ENCODE measurements at regions not wholly inside any gene's neighbourhood (a gene's known extent, or its start where the extent isn't known, plus 50 kb on each side); places are given as distances from the start of the nearest gene placed in this dataset.

DNA sequence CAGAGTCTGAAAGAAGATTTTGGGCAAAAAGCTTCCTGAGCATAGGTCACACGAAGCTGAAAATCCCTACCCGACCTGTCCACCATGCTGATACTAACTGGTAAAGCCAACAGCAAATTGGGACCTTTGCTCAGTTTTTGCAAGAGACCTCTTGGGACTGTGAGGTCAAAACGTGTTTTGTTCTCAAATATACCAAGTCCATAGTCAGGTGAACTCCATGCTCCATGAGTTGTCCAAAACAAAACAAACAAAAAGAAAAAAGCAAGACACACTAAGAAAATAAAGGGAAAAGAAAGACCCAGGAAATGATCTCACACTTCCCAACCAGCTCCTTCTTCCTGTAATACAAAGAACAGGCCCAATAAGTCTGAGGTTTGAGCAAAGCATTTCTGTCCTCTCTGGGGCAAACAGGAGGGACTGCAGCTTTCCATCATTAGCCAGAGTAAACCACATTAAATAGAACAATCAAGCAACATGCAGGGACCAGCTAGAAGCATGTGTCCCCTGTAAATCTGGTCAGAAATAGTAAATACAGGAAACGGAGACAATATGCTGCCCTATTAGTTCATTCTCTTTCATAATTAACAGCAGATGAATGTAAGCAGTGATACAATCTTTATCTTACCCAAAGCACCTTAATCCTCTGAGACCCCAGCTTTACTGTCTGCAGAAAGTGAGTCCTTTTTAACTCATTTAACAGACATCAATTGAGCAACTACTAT, 125.0 kb upstream of the LIPC start (continued):
- TF ChIP-seq, protein P1, sequence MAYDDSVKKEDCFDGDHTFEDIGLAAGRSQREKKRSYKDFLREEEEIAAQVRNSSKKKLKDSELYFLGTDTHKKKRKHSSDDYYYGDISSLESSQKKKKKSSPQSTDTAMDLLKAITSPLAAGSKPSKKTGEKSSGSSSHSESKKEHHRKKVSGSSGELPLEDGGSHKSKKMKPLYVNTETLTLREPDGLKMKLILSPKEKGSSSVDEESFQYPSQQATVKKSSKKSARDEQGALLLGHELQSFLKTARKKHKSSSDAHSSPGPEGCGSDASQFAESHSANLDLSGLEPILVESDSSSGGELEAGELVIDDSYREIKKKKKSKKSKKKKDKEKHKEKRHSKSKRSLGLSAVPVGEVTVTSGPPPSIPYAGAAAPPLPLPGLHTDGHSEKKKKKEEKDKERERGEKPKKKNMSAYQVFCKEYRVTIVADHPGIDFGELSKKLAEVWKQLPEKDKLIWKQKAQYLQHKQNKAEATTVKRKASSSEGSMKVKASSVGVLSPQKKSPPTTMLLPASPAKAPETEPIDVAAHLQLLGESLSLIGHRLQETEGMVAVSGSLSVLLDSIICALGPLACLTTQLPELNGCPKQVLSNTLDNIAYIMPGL (CRISPR knock-in tag; IDR thresholded peaks at IDR 0.05; ENCODE audit: borderline replicate concordance in 1 of 2, low read depth in 1 of 2) = no peak
- TF ChIP-seq SP140L (CRISPR knock-in tag; IDR thresholded peaks at IDR 0.05; ENCODE audit: borderline replicate concordance) = no peak
- no peak for TF ChIP-seq MZF1 (CRISPR knock-in tag; IDR thresholded peaks at IDR 0.05; ENCODE audit: borderline replicate concordance)
- TF ChIP-seq MTA3 (CRISPR knock-in tag; IDR thresholded peaks at IDR 0.05) = no peak
- no peak for TF ChIP-seq ARHGAP35 (CRISPR knock-in tag; IDR thresholded peaks at IDR 0.05; ENCODE audit: borderline replicate concordance)
- no peak for TF ChIP-seq GATAD1 (CRISPR knock-in tag; IDR thresholded peaks at IDR 0.05)
- TF ChIP-seq, protein P2, sequence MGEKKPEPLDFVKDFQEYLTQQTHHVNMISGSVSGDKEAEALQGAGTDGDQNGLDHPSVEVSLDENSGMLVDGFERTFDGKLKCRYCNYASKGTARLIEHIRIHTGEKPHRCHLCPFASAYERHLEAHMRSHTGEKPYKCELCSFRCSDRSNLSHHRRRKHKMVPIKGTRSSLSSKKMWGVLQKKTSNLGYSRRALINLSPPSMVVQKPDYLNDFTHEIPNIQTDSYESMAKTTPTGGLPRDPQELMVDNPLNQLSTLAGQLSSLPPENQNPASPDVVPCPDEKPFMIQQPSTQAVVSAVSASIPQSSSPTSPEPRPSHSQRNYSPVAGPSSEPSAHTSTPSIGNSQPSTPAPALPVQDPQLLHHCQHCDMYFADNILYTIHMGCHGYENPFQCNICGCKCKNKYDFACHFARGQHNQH (CRISPR knock-in tag; IDR thresholded peaks at IDR 0.05) = no peak
- no peak for TF ChIP-seq FLYWCH1 (CRISPR knock-in tag; IDR thresholded peaks at IDR 0.05)
- TF ChIP-seq, protein P3, sequence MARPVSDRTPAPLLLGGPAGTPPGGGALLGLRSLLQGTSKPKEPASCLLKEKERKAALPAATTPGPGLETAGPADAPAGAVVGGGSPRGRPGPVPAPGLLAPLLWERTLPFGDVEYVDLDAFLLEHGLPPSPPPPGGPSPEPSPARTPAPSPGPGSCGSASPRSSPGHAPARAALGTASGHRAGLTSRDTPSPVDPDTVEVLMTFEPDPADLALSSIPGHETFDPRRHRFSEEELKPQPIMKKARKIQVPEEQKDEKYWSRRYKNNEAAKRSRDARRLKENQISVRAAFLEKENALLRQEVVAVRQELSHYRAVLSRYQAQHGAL (CRISPR knock-in tag; IDR thresholded peaks at IDR 0.05; ENCODE audit: not compliant biosample characterization) = no peak
- no peak for TF ChIP-seq ZMAT3 (CRISPR knock-in tag; conservative IDR thresholded peaks at IDR 0.05)
- TF ChIP-seq MXD4 (CRISPR knock-in tag; IDR thresholded peaks at IDR 0.05) = no peak
- no peak for TF ChIP-seq SOX6 (IDR thresholded peaks at IDR 0.05)
- TF ChIP-seq SOX6 (CRISPR knock-in tag; IDR thresholded peaks at IDR 0.05) = peak; percentile 79
- TF ChIP-seq ZNF33B (CRISPR knock-in tag; IDR thresholded peaks at IDR 0.05) = no peak
- no peak for TF ChIP-seq FOSL1 (CRISPR knock-in tag; IDR thresholded peaks at IDR 0.05; ENCODE audit: borderline replicate concordance)
- peak in 1 of 2 experiments; percentile 47; a peak in 2 of 4 replicates for TF ChIP-seq EP300 (IDR thresholded peaks at IDR 0.05; ENCODE audit: low read depth in 2 of 2, low read length in 2 of 2)
- no peak for TF ChIP-seq EP300 (CRISPR knock-in tag; IDR thresholded peaks at IDR 0.05; ENCODE audit: borderline replicate concordance)
- TF ChIP-seq ZFP41 (CRISPR knock-in tag; IDR thresholded peaks at IDR 0.05; ENCODE audit: borderline replicate concordance) = no peak
- no peak for TF ChIP-seq ZNF652 (CRISPR knock-in tag; IDR thresholded peaks at IDR 0.05; ENCODE audit: borderline replicate concordance, low read depth)
- TF ChIP-seq, protein P4, sequence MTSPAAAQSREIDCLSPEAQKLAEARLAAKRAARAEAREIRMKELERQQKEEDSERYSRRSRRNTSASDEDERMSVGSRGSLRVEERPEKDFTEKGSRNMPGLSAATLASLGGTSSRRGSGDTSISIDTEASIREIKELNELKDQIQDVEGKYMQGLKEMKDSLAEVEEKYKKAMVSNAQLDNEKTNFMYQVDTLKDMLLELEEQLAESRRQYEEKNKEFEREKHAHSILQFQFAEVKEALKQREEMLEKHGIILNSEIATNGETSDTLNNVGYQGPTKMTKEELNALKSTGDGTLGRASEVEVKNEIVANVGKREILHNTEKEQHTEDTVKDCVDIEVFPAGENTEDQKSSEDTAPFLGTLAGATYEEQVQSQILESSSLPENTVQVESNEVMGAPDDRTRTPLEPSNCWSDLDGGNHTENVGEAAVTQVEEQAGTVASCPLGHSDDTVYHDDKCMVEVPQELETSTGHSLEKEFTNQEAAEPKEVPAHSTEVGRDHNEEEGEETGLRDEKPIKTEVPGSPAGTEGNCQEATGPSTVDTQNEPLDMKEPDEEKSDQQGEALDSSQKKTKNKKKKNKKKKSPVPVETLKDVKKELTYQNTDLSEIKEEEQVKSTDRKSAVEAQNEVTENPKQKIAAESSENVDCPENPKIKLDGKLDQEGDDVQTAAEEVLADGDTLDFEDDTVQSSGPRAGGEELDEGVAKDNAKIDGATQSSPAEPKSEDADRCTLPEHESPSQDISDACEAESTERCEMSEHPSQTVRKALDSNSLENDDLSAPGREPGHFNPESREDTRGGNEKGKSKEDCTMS (CRISPR knock-in tag; conservative IDR thresholded peaks at IDR 0.05) = no peak
- peak; percentile 66 for TF ChIP-seq ZNF644 (CRISPR knock-in tag; IDR thresholded peaks at IDR 0.05; ENCODE audit: low read depth)
- no peak for TF ChIP-seq ZSCAN25 (CRISPR knock-in tag; IDR thresholded peaks at IDR 0.05)
- no peak for TF ChIP-seq RFXAP (CRISPR knock-in tag; IDR thresholded peaks at IDR 0.05; ENCODE audit: borderline replicate concordance)
- TF ChIP-seq CBX2 (IDR thresholded peaks at IDR 0.05; ENCODE audit: low read depth, low read length) = no peak
- no peak for TF ChIP-seq CBX2 (CRISPR knock-in tag; IDR thresholded peaks at IDR 0.05; ENCODE audit: low read depth)
- TF ChIP-seq NR1H2 (CRISPR knock-in tag; IDR thresholded peaks at IDR 0.05; ENCODE audit: borderline replicate concordance, low read depth) = no peak
